Liver (tissue), 8 donors: ENCODE measurements at regions not wholly inside any gene's neighbourhood (a gene's known extent, or its start where the extent isn't known, plus 50 kb on each side); places are given as distances from the start of the nearest gene placed in this dataset.

Experiments used
- DNase-seq: peaks from one replicate; pipeline ENCODE4 v3.0.0-alpha.2; 2017; ENCODE audit warnings: low spot score
- H3K27ac ChIP-seq, 2 donors: one replicate each; pipeline ENCODE4 v1.7.0; 2013; ENCODE audit warnings: inconsistent platforms in 2 of 2, low read length in 2 of 2, control low read depth in 1 of 2, low read depth in 1 of 2, mild to moderate bottlenecking in 1 of 2
- H3K27me3 ChIP-seq, 4 donors: one replicate each; pipeline versions ENCODE4 v1.6.1 to v1.7.0; 2013; ENCODE audit warnings: low read length in 3 of 4, inconsistent platforms in 1 of 4, mild to moderate bottlenecking in 1 of 4, moderate library complexity in 1 of 4; ENCODE audit not compliant: control insufficient read depth in 4 of 4, insufficient read depth in 4 of 4
- H3K36me3 ChIP-seq, 4 donors: one replicate each; pipeline versions ENCODE4 v1.6.1 to v1.7.0; 2013; ENCODE audit warnings: low read length in 3 of 4, mild to moderate bottlenecking in 3 of 4, low read depth in 1 of 4, moderate library complexity in 1 of 4; ENCODE audit not compliant: control insufficient read depth in 4 of 4, insufficient read depth in 3 of 4
- H3K4me1 ChIP-seq, 4 donors: one replicate each; pipeline versions ENCODE4 v1.6.1 to v1.7.0; 2013; ENCODE audit warnings: low read length in 3 of 4, mild to moderate bottlenecking in 3 of 4, moderate library complexity in 1 of 4; ENCODE audit not compliant: control insufficient read depth in 4 of 4, insufficient read depth in 4 of 4
- H3K4me3 ChIP-seq, 3 donors: one replicate each; pipeline versions ENCODE4 v1.6.1 to v1.7.0; 2013; ENCODE audit warnings: low read length in 3 of 3, control low read depth in 1 of 3, low read depth in 1 of 3, mild to moderate bottlenecking in 1 of 3
- H3K9ac ChIP-seq, 2 donors: one replicate each; pipeline ENCODE4 v1.7.0; 2013; ENCODE audit warnings: low read length in 2 of 2, mild to moderate bottlenecking in 2 of 2, moderate library complexity in 2 of 2, control low read depth in 1 of 2, low read depth in 1 of 2
- H3K9me3 ChIP-seq, 4 donors: one replicate each; pipeline versions ENCODE4 v1.6.1 to v1.7.0; 2013; ENCODE audit warnings: low read length in 3 of 4; ENCODE audit not compliant: control insufficient read depth in 4 of 4
- EGR1 ChIP-seq, 2 donors: IDR thresholded peaks; 2 replicates each; pipeline ENCODE4 v1.6.1; 2016 to 2018; ENCODE audit warnings: antibody characterized with exemption in 2 of 2, low read depth in 2 of 2
- FOXA1 ChIP-seq: IDR thresholded peaks from 2 replicates; pipeline ENCODE4 v1.6.1; 2016; ENCODE audit warnings: antibody characterized with exemption
- FOXA2 ChIP-seq: IDR thresholded peaks from 2 replicates; pipeline ENCODE4 v1.6.1; 2016; ENCODE audit warnings: antibody characterized with exemption
- GABPA ChIP-seq, 2 donors: IDR thresholded peaks in 1 of 2; conservative IDR thresholded peaks in 1 of 2; 2 replicates each; pipeline ENCODE4 v1.6.1; 2016; ENCODE audit warnings: antibody characterized with exemption in 2 of 2, mild to moderate bottlenecking in 1 of 2, moderate library complexity in 1 of 2
- HNF4A ChIP-seq, 2 donors: conservative IDR thresholded peaks; 2 replicates each; pipeline ENCODE4 v1.6.1; 2016; ENCODE audit warnings: antibody characterized with exemption in 2 of 2, mild to moderate bottlenecking in 2 of 2
- HNF4G ChIP-seq: IDR thresholded peaks from 2 replicates; pipeline ENCODE4 v1.6.1; 2016; ENCODE audit warnings: antibody characterized with exemption
- JUND ChIP-seq, 2 donors: IDR thresholded peaks; 2 replicates each; pipeline ENCODE4 v1.6.1; 2016; ENCODE audit warnings: antibody characterized with exemption in 2 of 2
- NR2F2 ChIP-seq: IDR thresholded peaks from 2 replicates; pipeline ENCODE4 v1.6.1; 2016; ENCODE audit warnings: antibody characterized with exemption
- RAD21 ChIP-seq, 2 donors: IDR thresholded peaks; 2 replicates each; pipeline ENCODE4 v1.6.1; 2016; ENCODE audit warnings: antibody characterized with exemption in 2 of 2, mild to moderate bottlenecking in 2 of 2
- RXRA ChIP-seq, 2 donors: IDR thresholded peaks; 2 replicates each; pipeline ENCODE4 v1.6.1; 2017 to 2018; ENCODE audit warnings: antibody characterized with exemption in 2 of 2, mild to moderate bottlenecking in 1 of 2
- SP1 ChIP-seq: IDR thresholded peaks from 2 replicates; pipeline ENCODE4 v1.6.1; 2018; ENCODE audit warnings: antibody characterized with exemption, mild to moderate bottlenecking
- TAF1 ChIP-seq: conservative IDR thresholded peaks from 2 replicates; pipeline ENCODE4 v1.6.1; 2016; ENCODE audit warnings: antibody characterized with exemption, mild to moderate bottlenecking
- YY1 ChIP-seq: IDR thresholded peaks from 2 replicates; pipeline ENCODE4 v1.6.1; 2016; ENCODE audit warnings: antibody characterized with exemption, mild to moderate bottlenecking
- WGBS: extraction: QIAGEN DNeasy Blood & Tissue Kit; methylation state at CpG from one replicate; pipeline ENCODE4 v1.1.7; 2013; 5-methylcytosine and 5-hydroxymethylcytosine counted together
- TF ChIP-seq, protein P1 (sequence below): IDR thresholded peaks from 2 replicates; pipeline ENCODE4 v1.6.1; 2016; ENCODE audit warnings: antibody characterized with exemption, mild to moderate bottlenecking
- TF ChIP-seq, protein P2 (sequence below): IDR thresholded peaks from 2 replicates; pipeline ENCODE4 v1.6.1; 2016; ENCODE audit warnings: antibody characterized with exemption
- TF ChIP-seq, protein P3 (sequence below): fragments of 150-350 bp; IDR thresholded peaks from 2 replicates; pipeline ENCODE4 v1.5.1; 2017; ENCODE audit warnings: improper control_type of control experiment, low read depth, low read length; ENCODE audit not compliant: missing input control
- TF ChIP-seq, protein P4 (sequence below): IDR thresholded peaks from 2 replicates; pipeline ENCODE4 v1.6.1; 2016; ENCODE audit warnings: antibody characterized with exemption
- TF ChIP-seq, protein P5 (sequence below): IDR thresholded peaks from 2 replicates; pipeline ENCODE4 v1.6.1; 2016; ENCODE audit warnings: antibody characterized with exemption
- donor health status: healthy.
- donor health status: healthy.
- donor health status: healthy.
- donor health status: healthy.
- donor health status: healthy.

DNA sequence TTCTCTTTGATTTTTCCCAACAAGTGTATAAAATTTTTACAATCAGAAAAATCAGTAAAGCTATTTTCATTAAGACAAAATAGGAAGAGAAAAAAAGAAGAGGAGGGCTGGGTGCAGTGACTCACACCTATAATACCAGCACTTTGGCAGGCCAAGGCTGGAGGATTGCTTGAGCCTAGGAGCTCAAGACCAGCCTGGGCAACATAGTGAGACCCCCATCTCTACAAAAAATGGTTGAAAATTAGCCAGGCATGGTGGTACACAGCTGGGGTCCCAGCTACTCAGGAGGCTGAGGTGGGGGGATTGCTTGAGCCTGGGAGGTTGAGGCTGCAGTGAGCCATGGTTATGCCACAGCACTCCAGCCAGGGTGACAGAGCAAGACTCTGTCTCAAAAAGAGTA, 172.3 kb downstream of the AKR1D1 start:
- H3K9ac ChIP-seq: no peak overlapping the region
- no peaks in the 10 kb centered on the region for H3K36me3 ChIP-seq
- H3K4me1 ChIP-seq: peaks cover 2 to 17% (median 9%) of the 10 kb centered on the region in 4 donors
- no peak for DNase-seq
- TF ChIP-seq HNF4G (no peak), HNF4A (conservative IDR thresholded peaks at IDR 0.05) (no peak), YY1 (no peak), JUND (IDR thresholded peaks at IDR 0.05) (no peak), NR2F2 (no peak), RXRA (IDR thresholded peaks at IDR 0.05) (no peak), EGR1 (IDR thresholded peaks at IDR 0.05; ENCODE audit: low read depth in 2 of 2) (no peak)
- TF ChIP-seq, protein P1, sequence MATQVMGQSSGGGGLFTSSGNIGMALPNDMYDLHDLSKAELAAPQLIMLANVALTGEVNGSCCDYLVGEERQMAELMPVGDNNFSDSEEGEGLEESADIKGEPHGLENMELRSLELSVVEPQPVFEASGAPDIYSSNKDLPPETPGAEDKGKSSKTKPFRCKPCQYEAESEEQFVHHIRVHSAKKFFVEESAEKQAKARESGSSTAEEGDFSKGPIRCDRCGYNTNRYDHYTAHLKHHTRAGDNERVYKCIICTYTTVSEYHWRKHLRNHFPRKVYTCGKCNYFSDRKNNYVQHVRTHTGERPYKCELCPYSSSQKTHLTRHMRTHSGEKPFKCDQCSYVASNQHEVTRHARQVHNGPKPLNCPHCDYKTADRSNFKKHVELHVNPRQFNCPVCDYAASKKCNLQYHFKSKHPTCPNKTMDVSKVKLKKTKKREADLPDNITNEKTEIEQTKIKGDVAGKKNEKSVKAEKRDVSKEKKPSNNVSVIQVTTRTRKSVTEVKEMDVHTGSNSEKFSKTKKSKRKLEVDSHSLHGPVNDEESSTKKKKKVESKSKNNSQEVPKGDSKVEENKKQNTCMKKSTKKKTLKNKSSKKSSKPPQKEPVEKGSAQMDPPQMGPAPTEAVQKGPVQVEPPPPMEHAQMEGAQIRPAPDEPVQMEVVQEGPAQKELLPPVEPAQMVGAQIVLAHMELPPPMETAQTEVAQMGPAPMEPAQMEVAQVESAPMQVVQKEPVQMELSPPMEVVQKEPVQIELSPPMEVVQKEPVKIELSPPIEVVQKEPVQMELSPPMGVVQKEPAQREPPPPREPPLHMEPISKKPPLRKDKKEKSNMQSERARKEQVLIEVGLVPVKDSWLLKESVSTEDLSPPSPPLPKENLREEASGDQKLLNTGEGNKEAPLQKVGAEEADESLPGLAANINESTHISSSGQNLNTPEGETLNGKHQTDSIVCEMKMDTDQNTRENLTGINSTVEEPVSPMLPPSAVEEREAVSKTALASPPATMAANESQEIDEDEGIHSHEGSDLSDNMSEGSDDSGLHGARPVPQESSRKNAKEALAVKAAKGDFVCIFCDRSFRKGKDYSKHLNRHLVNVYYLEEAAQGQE: no peak
- TF ChIP-seq, protein P2, sequence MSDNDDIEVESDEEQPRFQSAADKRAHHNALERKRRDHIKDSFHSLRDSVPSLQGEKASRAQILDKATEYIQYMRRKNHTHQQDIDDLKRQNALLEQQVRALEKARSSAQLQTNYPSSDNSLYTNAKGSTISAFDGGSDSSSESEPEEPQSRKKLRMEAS: no peak
- TF ChIP-seq, protein P3, sequence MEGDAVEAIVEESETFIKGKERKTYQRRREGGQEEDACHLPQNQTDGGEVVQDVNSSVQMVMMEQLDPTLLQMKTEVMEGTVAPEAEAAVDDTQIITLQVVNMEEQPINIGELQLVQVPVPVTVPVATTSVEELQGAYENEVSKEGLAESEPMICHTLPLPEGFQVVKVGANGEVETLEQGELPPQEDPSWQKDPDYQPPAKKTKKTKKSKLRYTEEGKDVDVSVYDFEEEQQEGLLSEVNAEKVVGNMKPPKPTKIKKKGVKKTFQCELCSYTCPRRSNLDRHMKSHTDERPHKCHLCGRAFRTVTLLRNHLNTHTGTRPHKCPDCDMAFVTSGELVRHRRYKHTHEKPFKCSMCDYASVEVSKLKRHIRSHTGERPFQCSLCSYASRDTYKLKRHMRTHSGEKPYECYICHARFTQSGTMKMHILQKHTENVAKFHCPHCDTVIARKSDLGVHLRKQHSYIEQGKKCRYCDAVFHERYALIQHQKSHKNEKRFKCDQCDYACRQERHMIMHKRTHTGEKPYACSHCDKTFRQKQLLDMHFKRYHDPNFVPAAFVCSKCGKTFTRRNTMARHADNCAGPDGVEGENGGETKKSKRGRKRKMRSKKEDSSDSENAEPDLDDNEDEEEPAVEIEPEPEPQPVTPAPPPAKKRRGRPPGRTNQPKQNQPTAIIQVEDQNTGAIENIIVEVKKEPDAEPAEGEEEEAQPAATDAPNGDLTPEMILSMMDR: no peak
- H3K4me3 ChIP-seq: no peak overlapping the region
- no peaks in the 10 kb centered on the region for H3K27me3 ChIP-seq
- peaks cover 0 to 4% (median 1%) of the 10 kb centered on the region in 4 donors for H3K9me3 ChIP-seq
- H3K27ac ChIP-seq: no peak overlapping the region

DNA sequence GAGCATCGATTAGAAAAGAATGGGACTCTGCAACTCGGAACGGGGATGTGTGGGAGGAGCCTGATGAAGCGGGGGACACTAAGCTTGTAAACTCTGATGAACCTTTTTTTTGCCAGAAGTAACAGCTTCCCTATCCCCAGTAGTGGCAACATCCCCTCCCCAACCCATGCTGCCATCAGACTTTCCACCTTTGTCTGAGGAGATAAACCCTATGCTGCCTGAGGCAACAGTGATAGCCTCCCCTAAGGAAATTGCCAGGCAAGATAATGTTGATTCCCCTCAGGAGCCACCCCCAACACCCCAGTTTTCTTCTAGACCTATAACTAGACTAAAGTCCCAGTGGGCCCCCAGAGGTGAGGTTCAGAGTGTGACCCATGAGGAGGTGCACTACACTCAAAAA, 173.7 kb downstream of the AKR1D1 start:
- Histone ChIP-seq H3K9ac (no peak overlapping the region), H3K36me3 (no peaks in the 10 kb centered on the region), H3K4me1 (peaks cover 0 to 11% (median 7%) of the 10 kb centered on the region in 4 donors), H3K27ac (no peak overlapping the region), H3K27me3 (no peaks in the 10 kb centered on the region), H3K4me3 (no peak overlapping the region), H3K9me3 (peaks cover 0 to 4% (median 1%) of the 10 kb centered on the region in 4 donors)
- TF ChIP-seq RXRA (IDR thresholded peaks at IDR 0.05) (no peak), NR2F2 (no peak), TAF1 (no peak), FOXA1 (no peak), YY1 (no peak), HNF4G (no peak), EGR1 (IDR thresholded peaks at IDR 0.05; ENCODE audit: low read depth in 2 of 2) (no peak), SP1 (no peak), RAD21 (IDR thresholded peaks at IDR 0.05) (no peak), JUND (IDR thresholded peaks at IDR 0.05) (no peak), GABPA (IDR thresholded peaks at IDR 0.05 in 1 of 2, conservative IDR thresholded peaks at IDR 0.05 in 1 of 2) (no peak), FOXA2 (no peak), HNF4A (conservative IDR thresholded peaks at IDR 0.05) (no peak)
- TF ChIP-seq, protein P1: no peak
- TF ChIP-seq, protein P2: no peak
- TF ChIP-seq, protein P3: no peak
- TF ChIP-seq, protein P4, sequence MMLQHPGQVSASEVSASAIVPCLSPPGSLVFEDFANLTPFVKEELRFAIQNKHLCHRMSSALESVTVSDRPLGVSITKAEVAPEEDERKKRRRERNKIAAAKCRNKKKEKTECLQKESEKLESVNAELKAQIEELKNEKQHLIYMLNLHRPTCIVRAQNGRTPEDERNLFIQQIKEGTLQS: no peak
- TF ChIP-seq, protein P5, sequence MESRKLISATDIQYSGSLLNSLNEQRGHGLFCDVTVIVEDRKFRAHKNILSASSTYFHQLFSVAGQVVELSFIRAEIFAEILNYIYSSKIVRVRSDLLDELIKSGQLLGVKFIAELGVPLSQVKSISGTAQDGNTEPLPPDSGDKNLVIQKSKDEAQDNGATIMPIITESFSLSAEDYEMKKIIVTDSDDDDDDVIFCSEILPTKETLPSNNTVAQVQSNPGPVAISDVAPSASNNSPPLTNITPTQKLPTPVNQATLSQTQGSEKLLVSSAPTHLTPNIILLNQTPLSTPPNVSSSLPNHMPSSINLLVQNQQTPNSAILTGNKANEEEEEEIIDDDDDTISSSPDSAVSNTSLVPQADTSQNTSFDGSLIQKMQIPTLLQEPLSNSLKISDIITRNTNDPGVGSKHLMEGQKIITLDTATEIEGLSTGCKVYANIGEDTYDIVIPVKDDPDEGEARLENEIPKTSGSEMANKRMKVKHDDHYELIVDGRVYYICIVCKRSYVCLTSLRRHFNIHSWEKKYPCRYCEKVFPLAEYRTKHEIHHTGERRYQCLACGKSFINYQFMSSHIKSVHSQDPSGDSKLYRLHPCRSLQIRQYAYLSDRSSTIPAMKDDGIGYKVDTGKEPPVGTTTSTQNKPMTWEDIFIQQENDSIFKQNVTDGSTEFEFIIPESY: no peak
- DNase-seq: no peak
- 90% methylated on average over 4 of the region's 4 CpGs for WGBS
